Nephron progenitor cell (in vitro differentiated cells): ENCODE measurements at regions not wholly inside any gene's neighbourhood (a gene's known extent, or its start where the extent isn't known, plus 50 kb on each side); places are given as distances from the start of the nearest gene placed in this dataset.

Source experiments
- DNase-seq: peaks from one replicate; pipeline ENCODE4 v3.0.0; 2021
- H3K27ac Mint-ChIP-seq: 2 replicates; pipeline ENCODE4 v1.8.0; 2021; ENCODE audit warnings: mild to moderate bottlenecking, moderate library complexity, mixed read lengths
- H3K27me3 Mint-ChIP-seq: 2 replicates; pipeline ENCODE4 v1.8.0; 2021; ENCODE audit warnings: mild to moderate bottlenecking, low read depth, mixed read lengths; ENCODE audit not compliant: poor library complexity
- H3K36me3 Mint-ChIP-seq: 2 replicates; pipeline ENCODE4 v1.8.0; 2021; ENCODE audit warnings: low read depth, mixed read lengths
- H3K4me1 Mint-ChIP-seq: 2 replicates; pipeline ENCODE4 v1.8.0; 2021; ENCODE audit warnings: mixed read lengths
- H3K4me3 Mint-ChIP-seq: 2 replicates; pipeline ENCODE4 v1.8.0; 2021; ENCODE audit warnings: mild to moderate bottlenecking, moderate library complexity, mixed read lengths
- H3K9me3 Mint-ChIP-seq: 2 replicates; pipeline ENCODE4 v1.8.0; 2021; ENCODE audit warnings: mild to moderate bottlenecking, moderate library complexity, mixed read lengths
- CTCF ChIP-seq: fragments of 200-600 bp; sonication (generic); IDR thresholded peaks from 2 replicates; pipeline ENCODE4 v1.5.0; 2021; ENCODE audit warnings: antibody characterized with exemption

- no peaks in the 10 kb centered on the region for H3K36me3 Mint-ChIP-seq
- H3K27me3 Mint-ChIP-seq: no peaks in the 10 kb centered on the region
- no peak overlapping the region for H3K4me3 Mint-ChIP-seq
- no peak for TF ChIP-seq CTCF
- peaks cover 32% of the 10 kb centered on the region for H3K4me1 Mint-ChIP-seq
- H3K27ac Mint-ChIP-seq: no peak overlapping the region
- DNase-seq: no peak
- no peaks in the 10 kb centered on the region for H3K9me3 Mint-ChIP-seq
Observed at GRCh38 chr1:59039551-59039950, 255.7 kb upstream of the JUN start.

- H3K4me1 Mint-ChIP-seq: peaks cover 23% of the 10 kb centered on the region
- no peaks in the 10 kb centered on the region for H3K9me3 Mint-ChIP-seq
- H3K4me3 Mint-ChIP-seq: no peak overlapping the region
- H3K27ac Mint-ChIP-seq: no peak overlapping the region
- no peak for DNase-seq
- TF ChIP-seq CTCF: no peak
- H3K27me3 Mint-ChIP-seq: no peaks in the 10 kb centered on the region
- no peaks in the 10 kb centered on the region for H3K36me3 Mint-ChIP-seq
Observed at GRCh38 chr1:59040486-59040885, 256.4 kb upstream of the FGGY start.

GRCh38 chr1:59041646-59042277 is 255.1 kb upstream of the FGGY start:
- no peak for DNase-seq
- Mint-ChIP-seq H3K4me3 (no peak overlapping the region), H3K9me3 (no peaks in the 10 kb centered on the region), H3K36me3 (no peaks in the 10 kb centered on the region), H3K27me3 (no peaks in the 10 kb centered on the region), H3K4me1 (peaks cover 23% of the 10 kb centered on the region), H3K27ac (peak overlapping the region; percentile 53)
- no peak for TF ChIP-seq CTCF

- no peak for TF ChIP-seq CTCF
- Mint-ChIP-seq H3K4me1 (peaks cover 23% of the 10 kb centered on the region), H3K27me3 (no peaks in the 10 kb centered on the region), H3K36me3 (peaks cover 4% of the 10 kb centered on the region), H3K4me3 (no peak overlapping the region), H3K9me3 (peaks cover 8% of the 10 kb centered on the region), H3K27ac (peak overlapping the region; percentile 76)
- no peak for DNase-seq
Observed at GRCh38 chr1:59043796-59044195, 253.1 kb upstream of the FGGY start.

- peaks cover 23% of the 10 kb centered on the region for H3K4me1 Mint-ChIP-seq
- peaks cover 3% of the 10 kb centered on the region for H3K27me3 Mint-ChIP-seq
- no peak overlapping the region for H3K4me3 Mint-ChIP-seq
- no peak for DNase-seq
- H3K27ac Mint-ChIP-seq: no peak overlapping the region
- peaks cover 12% of the 10 kb centered on the region for H3K36me3 Mint-ChIP-seq
- peaks cover 17% of the 10 kb centered on the region for H3K9me3 Mint-ChIP-seq
- TF ChIP-seq CTCF: no peak
Observed at GRCh38 chr1:59044535-59045121, 252.3 kb upstream of the FGGY start.

- Mint-ChIP-seq H3K4me1 (peaks cover 23% of the 10 kb centered on the region), H3K4me3 (no peak overlapping the region), H3K9me3 (peaks cover 20% of the 10 kb centered on the region), H3K36me3 (peaks cover 15% of the 10 kb centered on the region), H3K27ac (no peak overlapping the region), H3K27me3 (peaks cover 3% of the 10 kb centered on the region)
- DNase-seq: no peak
- no peak for TF ChIP-seq CTCF
Observed at GRCh38 chr1:59045137-59045536, 251.8 kb upstream of the FGGY start.
